KMS-11 (cell line): ENCODE measurements at regions not wholly inside any gene's neighbourhood (a gene's known extent, or its start where the extent isn't known, plus 50 kb on each side); places are given as distances from the start of the nearest gene placed in this dataset.

ENCODE experiments used
- H2AFZ ChIP-seq: fragments of 200-600 bp; sonication (generic); 2 replicates; pipeline ENCODE4 v1.6.1; 2016; ENCODE audit warnings: antibody characterized with exemption, mixed run types, low read depth
- H3K27ac ChIP-seq: fragments of 200-600 bp; sonication (generic); 2 replicates; pipeline ENCODE4 v1.6.1; 2016; ENCODE audit warnings: mild to moderate bottlenecking, mixed run types
- H3K27me3 ChIP-seq: fragments of 200-600 bp; sonication (generic); 2 replicates; pipeline ENCODE4 v1.6.1; 2017; ENCODE audit warnings: mild to moderate bottlenecking, low read depth, mixed run types, moderate library complexity; ENCODE audit not compliant: insufficient read depth
- H3K36me3 ChIP-seq: fragments of 200-600 bp; sonication (generic); 2 replicates; pipeline ENCODE4 v1.6.1; 2017; ENCODE audit warnings: mild to moderate bottlenecking, mixed run types; ENCODE audit not compliant: insufficient read depth
- H3K4me1 ChIP-seq: fragments of 200-600 bp; sonication (generic); 2 replicates; pipeline ENCODE4 v1.6.1; 2016; ENCODE audit warnings: mild to moderate bottlenecking, low read depth, mixed run types; ENCODE audit not compliant: poor library complexity, severe bottlenecking
- H3K4me2 ChIP-seq: fragments of 200-600 bp; sonication (generic); 2 replicates; pipeline ENCODE4 v1.7.0; 2016; ENCODE audit warnings: mild to moderate bottlenecking, mixed run types
- H3K4me3 ChIP-seq: fragments of 200-600 bp; sonication (generic); IDR thresholded peaks from 2 replicates; pipeline ENCODE4 v1.6.1; 2017; ENCODE audit warnings: low read depth, low read length, mixed read lengths; ENCODE audit not compliant: insufficient read depth
- H3K79me2 ChIP-seq: fragments of 200-600 bp; sonication (generic); 2 replicates; pipeline ENCODE4 v1.6.1; 2016; ENCODE audit warnings: low read depth, mixed run types; ENCODE audit not compliant: insufficient read depth
- H3K9ac ChIP-seq: fragments of 200-600 bp; sonication (generic); 2 replicates; pipeline ENCODE4 v1.6.1; 2016; ENCODE audit warnings: mild to moderate bottlenecking, mixed run types
- H4K20me1 ChIP-seq: fragments of 200-600 bp; sonication (generic); 2 replicates; pipeline ENCODE4 v1.6.1; 2016; ENCODE audit warnings: mild to moderate bottlenecking, mixed run types; ENCODE audit not compliant: insufficient read depth
- CTCF ChIP-seq: fragments of 200-600 bp; sonication (generic); conservative IDR thresholded peaks from 2 replicates; pipeline ENCODE4 v1.6.1; 2017; ENCODE audit warnings: low read depth, mild to moderate bottlenecking, antibody characterized with exemption, low read length, moderate library complexity, mixed read lengths

GRCh38 chr20:52444455-52444854, 252.9 kb upstream of the ZFP64 start:
- Histone ChIP-seq H3K36me3 (no peaks in the 10 kb centered on the region), H3K27me3 (no peaks in the 10 kb centered on the region), H3K27ac (no peak overlapping the region), H3K4me2 (no peak overlapping the region), H3K9ac (no peak overlapping the region), H4K20me1 (no peaks in the 10 kb centered on the region), H2AFZ (no peak overlapping the region), H3K79me2 (no peaks in the 10 kb centered on the region), H3K4me1 (no peaks in the 10 kb centered on the region), H3K4me3 (no peak overlapping the region)
- TF ChIP-seq CTCF: no peak

- Histone ChIP-seq H3K9ac (no peak overlapping the region), H3K4me3 (no peak overlapping the region), H3K27ac (no peak overlapping the region), H3K4me2 (no peak overlapping the region), H3K79me2 (no peaks in the 10 kb centered on the region), H4K20me1 (no peaks in the 10 kb centered on the region), H2AFZ (no peak overlapping the region), H3K36me3 (no peaks in the 10 kb centered on the region), H3K4me1 (no peaks in the 10 kb centered on the region), H3K27me3 (no peaks in the 10 kb centered on the region)
- TF ChIP-seq CTCF: no peak
These were observed 252.3 kb upstream of the ZFP64 start for GRCh38 chr20:52443874-52444273.

GRCh38 chr20:52441710-52442109, 250.1 kb upstream of the ZFP64 start:
- H3K36me3 ChIP-seq: no peaks in the 10 kb centered on the region
- no peak overlapping the region for H3K9ac ChIP-seq
- no peaks in the 10 kb centered on the region for H3K4me1 ChIP-seq
- no peak overlapping the region for H3K4me2 ChIP-seq
- no peaks in the 10 kb centered on the region for H3K79me2 ChIP-seq
- no peak overlapping the region for H2AFZ ChIP-seq
- no peak overlapping the region for H3K4me3 ChIP-seq
- H3K27me3 ChIP-seq: no peaks in the 10 kb centered on the region
- no peak overlapping the region for H3K27ac ChIP-seq
- H4K20me1 ChIP-seq: no peaks in the 10 kb centered on the region
- no peak for TF ChIP-seq CTCF

GRCh38 chr20:52439375-52439774, 247.8 kb upstream of the ZFP64 start:
- no peaks in the 10 kb centered on the region for H3K79me2 ChIP-seq
- no peak overlapping the region for H3K27ac ChIP-seq
- no peaks in the 10 kb centered on the region for H4K20me1 ChIP-seq
- H3K4me2 ChIP-seq: no peak overlapping the region
- H3K4me1 ChIP-seq: no peaks in the 10 kb centered on the region
- no peak overlapping the region for H3K9ac ChIP-seq
- no peaks in the 10 kb centered on the region for H3K36me3 ChIP-seq
- TF ChIP-seq CTCF: no peak
- no peaks in the 10 kb centered on the region for H3K27me3 ChIP-seq
- no peak overlapping the region for H2AFZ ChIP-seq
- H3K4me3 ChIP-seq: no peak overlapping the region
